HL-60 (cell line): ENCODE measurements at regions not wholly inside any gene's neighbourhood (a gene's known extent, or its start where the extent isn't known, plus 50 kb on each side); places are given as distances from the start of the nearest gene placed in this dataset.

Source experiments
- DNase-seq, 2 experiments: peaks; one replicate each; pipeline ENCODE4 v3.0.0-alpha.2; 2010 to 2020; ENCODE audit warnings: low read depth in 1 of 2, low spot score in 1 of 2
- H3K27ac ChIP-seq: fragments of 250-450 bp; sonication (Bioruptor Pico); replicated peaks from 2 replicates; pipeline ENCODE4 v1.5.1; 2020; ENCODE audit warnings: mild to moderate bottlenecking, moderate library complexity
- H3K27me3 ChIP-seq: fragments of 250-450 bp; sonication (Bioruptor Pico); 2 replicates; pipeline ENCODE4 v1.5.1; 2021; ENCODE audit warnings: mild to moderate bottlenecking, moderate library complexity; ENCODE audit not compliant: insufficient read depth, poor library complexity, severe bottlenecking
- H3K4me3 ChIP-seq: replicated peaks from 2 replicates; pipeline ENCODE4 v1.5.1; 2011; ENCODE audit warnings: mild to moderate bottlenecking, control low read depth, low read length; ENCODE audit not compliant: insufficient read depth
- GABPA ChIP-seq: IDR thresholded peaks from 2 replicates; pipeline ENCODE4 v1.6.1; 2012; ENCODE audit warnings: low read depth
- POLR2AphosphoS5 ChIP-seq: IDR thresholded peaks from 2 replicates; pipeline ENCODE4 v1.6.1; 2012; ENCODE audit warnings: low read depth
- REST ChIP-seq: IDR thresholded peaks from 2 replicates; pipeline ENCODE4 v1.6.1; 2012; ENCODE audit warnings: low read depth; ENCODE audit not compliant: insufficient replicate concordance
- SPI1 ChIP-seq: IDR thresholded peaks from 2 replicates; pipeline ENCODE4 v1.6.1; 2012; ENCODE audit warnings: low read depth, mild to moderate bottlenecking, borderline replicate concordance
- TF ChIP-seq, protein P1 (sequence below): IDR thresholded peaks from one replicate; pipeline ENCODE4 v1.5.1; 2011; ENCODE audit warnings: low read length, control low read depth, inconsistent platforms; ENCODE audit not compliant: insufficient read depth

DNA sequence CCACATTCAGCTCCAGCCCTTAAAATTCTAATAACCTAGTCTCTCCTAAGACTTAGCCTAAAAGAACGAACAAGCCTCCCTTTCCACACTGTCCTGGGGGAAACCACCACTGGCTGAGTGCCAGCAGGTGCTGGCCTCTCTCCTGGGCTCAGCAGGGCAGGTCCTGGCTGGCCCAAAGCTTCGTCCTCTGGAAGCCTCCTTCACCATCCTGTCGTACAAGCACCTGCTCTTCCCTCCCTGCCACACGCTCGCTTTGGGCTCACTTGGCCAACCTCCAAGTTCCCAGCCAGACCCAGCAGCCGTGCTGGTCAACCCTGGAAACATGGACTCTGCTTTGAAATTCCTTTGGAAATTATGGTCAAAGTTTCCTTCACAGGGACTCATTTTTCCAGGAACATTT lies 58.2 kb upstream of the SLC25A33 start:
- Histone ChIP-seq H3K27me3 (peaks cover 11% of the 10 kb centered on the region), H3K4me3 (no peak overlapping the region), H3K27ac (no peak overlapping the region)
- DNase-seq = no peak
- TF ChIP-seq POLR2AphosphoS5 = no peak
- TF ChIP-seq, protein P1, sequence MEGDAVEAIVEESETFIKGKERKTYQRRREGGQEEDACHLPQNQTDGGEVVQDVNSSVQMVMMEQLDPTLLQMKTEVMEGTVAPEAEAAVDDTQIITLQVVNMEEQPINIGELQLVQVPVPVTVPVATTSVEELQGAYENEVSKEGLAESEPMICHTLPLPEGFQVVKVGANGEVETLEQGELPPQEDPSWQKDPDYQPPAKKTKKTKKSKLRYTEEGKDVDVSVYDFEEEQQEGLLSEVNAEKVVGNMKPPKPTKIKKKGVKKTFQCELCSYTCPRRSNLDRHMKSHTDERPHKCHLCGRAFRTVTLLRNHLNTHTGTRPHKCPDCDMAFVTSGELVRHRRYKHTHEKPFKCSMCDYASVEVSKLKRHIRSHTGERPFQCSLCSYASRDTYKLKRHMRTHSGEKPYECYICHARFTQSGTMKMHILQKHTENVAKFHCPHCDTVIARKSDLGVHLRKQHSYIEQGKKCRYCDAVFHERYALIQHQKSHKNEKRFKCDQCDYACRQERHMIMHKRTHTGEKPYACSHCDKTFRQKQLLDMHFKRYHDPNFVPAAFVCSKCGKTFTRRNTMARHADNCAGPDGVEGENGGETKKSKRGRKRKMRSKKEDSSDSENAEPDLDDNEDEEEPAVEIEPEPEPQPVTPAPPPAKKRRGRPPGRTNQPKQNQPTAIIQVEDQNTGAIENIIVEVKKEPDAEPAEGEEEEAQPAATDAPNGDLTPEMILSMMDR = no peak
- no peak for TF ChIP-seq GABPA
- TF ChIP-seq REST = no peak
- no peak for TF ChIP-seq SPI1

GRCh38 chr1:9482403-9482802 lies 56.9 kb upstream of the SLC25A33 start:
- no peak for DNase-seq
- Histone ChIP-seq H3K4me3 (no peak overlapping the region), H3K27ac (no peak overlapping the region), H3K27me3 (peaks cover 5% of the 10 kb centered on the region)
- TF ChIP-seq REST (no peak), POLR2AphosphoS5 (no peak), GABPA (no peak), SPI1 (no peak)
- TF ChIP-seq, protein P1 = no peak

GRCh38 chr1:9482816-9483572 lies 56.3 kb upstream of the SLC25A33 start:
- Histone ChIP-seq H3K27ac (no peak overlapping the region), H3K4me3 (no peak overlapping the region), H3K27me3 (peaks cover 5% of the 10 kb centered on the region)
- no peak for DNase-seq
- TF ChIP-seq SPI1 (no peak), REST (no peak), POLR2AphosphoS5 (no peak), GABPA (no peak)
- TF ChIP-seq, protein P1 = no peak
